Suprapubic skin (tissue), 3 donors: ENCODE measurements at regions not wholly inside any gene's neighbourhood (a gene's known extent, or its start where the extent isn't known, plus 50 kb on each side); places are given as distances from the start of the nearest gene placed in this dataset.

ENCODE experiments used
- CTCF ChIP-seq, 2 donors: fragments of 200-600 bp in 1 of 2; fragments of 450-650 bp in 1 of 2; sonication (generic) in 1 of 2; IDR thresholded peaks; one replicate each; pipeline ENCODE4 v1.5.1; 2016 to 2019; ENCODE audit warnings: antibody characterized with exemption in 2 of 2, mild to moderate bottlenecking in 1 of 2, moderate library complexity in 1 of 2
- POLR2A ChIP-seq, 2 donors: fragments of 450-650 bp; IDR thresholded peaks; one replicate each; pipeline ENCODE4 v1.6.1; 2017; ENCODE audit warnings: antibody characterized with exemption in 2 of 2, mild to moderate bottlenecking in 2 of 2, moderate library complexity in 2 of 2

- TF ChIP-seq CTCF (IDR thresholded peaks at IDR 0.05) (no peak), POLR2A (IDR thresholded peaks at IDR 0.05) (no peak)
These were observed 234.1 kb downstream of the CPE start for GRCh38 chr4:165612936-165613335.
